AG08396 (cell line): ENCODE measurements at regions not wholly inside any gene's neighbourhood (a gene's known extent, or its start where the extent isn't known, plus 50 kb on each side); places are given as distances from the start of the nearest gene placed in this dataset.
A peak's percentile ranks its signal among the peaks of the same experiment; 100 is the strongest.
"Not testable (repeated sequence)": the region's sequence is repeated elsewhere in the genome, so short reads cannot be mapped to it uniquely, and the experiment has no call there.

ENCODE experiments used
- DNase-seq: peaks from one replicate; pipeline ENCODE4 v3.0.0; 2012; ENCODE audit warnings: low spot score, mixed read lengths

DNA sequence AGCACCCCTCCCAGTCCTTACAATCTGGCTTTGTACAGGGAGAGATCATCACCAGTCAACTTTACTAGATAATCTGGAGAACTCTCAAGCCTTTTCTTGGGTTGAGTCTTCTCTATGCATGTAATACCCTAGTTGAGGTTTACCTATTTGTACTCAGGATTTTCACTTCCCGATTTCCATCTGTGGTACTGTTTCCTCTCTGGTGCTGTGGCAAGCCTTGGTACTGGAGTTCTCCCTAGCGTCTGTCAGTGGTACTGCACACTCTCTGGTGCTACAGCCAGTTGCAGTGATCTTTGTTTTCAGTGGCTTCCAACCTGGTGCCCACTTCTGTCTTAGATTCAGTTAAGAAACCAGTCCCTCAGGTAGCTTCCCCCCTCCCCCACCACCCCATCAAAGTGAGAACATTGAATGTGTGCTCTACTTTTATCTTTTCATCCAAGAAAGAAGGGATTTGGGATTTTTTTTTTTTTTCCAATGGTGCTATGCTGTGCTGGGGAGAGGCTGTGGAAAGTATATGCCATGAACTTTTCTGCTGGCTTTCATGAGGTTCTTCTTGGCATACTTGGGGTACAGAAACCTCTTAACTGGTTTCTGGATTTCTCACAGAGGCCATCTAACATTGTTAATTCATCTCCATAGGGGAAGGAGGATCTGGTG lies 69.4 kb upstream of the EVL start:
- peak; percentile 62 for DNase-seq

DNA sequence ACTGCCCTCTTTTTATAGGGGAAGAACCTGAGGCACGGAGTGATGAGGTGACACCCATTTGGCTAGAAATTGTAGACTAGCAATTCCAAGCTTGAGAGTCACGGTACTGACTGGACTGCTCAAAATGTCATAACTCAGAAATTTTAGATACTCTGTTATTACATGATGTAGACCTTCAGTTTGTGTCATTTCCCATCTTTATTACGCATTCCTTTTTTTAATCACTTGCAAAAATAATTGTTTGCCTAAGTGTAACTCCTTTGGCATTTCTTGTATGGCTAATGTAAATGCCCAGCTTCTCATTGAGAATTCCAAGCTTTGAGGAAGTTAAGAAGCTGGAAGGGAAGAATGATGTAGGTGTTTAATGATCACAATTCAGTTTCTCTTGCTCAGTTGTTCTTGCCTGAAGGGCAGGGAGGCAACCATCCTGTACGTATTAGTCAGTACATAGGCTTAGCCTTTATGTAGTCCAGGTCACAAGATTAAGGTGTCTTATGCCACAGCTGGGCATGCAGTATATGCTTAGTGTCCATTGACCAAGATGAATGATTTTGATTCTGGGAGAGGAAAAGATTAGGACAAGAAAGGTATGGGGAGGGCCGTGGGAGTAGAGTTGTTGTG lies 68.2 kb upstream of the EVL start:
- no peak for DNase-seq

DNA sequence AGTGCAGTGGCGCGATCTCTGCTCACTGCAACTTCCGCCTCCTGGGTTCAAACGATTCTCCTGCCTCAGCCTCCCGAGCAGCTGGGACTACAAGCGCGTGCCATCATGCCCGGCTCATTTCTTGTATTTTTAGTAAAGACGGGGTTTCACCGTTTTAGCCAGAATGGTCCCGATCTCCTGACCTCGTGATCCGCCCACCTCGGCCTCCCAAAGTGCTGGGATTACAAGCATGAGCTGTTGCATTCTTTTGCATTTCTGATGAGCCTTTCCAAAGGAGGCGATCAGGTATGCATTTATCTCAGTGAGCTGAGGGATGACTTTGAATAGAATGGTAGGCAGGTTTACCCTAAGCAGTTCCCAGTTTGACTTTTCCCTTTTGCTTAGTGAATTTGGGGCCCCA lies 64.8 kb upstream of the EVL start:
- DNase-seq = not testable (repeated sequence)

DNA sequence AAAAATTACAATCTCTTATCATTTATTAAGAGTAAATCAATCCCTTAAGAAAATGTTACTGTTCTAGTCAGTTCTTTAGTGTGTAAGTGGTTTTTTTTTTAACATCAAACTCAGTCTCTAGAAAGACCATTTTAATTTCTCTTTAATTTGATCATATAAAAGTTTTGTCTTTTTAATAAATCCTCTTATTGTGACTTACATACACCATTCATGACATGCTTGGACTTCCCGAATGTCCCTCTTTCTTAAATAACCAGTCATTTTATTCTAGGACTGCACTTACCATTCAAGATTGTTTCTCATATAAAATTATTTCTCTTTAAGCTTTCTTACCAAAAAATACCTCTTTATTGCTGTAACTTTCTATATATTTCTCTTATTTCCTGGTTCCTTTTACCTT lies 60.8 kb upstream of the EVL start:
- no peak for DNase-seq

DNA sequence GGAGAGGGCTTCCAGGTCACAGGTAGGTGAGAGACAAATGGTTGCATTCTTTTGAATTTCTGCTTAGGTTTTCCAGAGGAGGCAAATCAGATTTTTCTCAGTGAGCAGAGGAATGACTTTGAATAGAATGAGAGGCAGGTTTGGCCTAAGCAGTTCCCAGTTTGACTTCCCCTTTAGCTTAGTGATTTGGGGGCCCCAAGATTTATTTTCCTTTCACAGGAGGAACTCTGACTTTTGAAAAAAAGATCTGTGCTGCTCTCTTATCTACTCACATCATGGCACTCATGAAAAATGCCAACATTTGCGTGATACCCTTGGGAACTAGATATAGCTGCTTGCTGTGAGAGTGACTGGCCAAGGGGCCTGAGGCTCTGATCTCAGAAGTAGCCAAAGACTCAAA lies 58.0 kb upstream of the EVL start:
- DNase-seq = no peak

DNA sequence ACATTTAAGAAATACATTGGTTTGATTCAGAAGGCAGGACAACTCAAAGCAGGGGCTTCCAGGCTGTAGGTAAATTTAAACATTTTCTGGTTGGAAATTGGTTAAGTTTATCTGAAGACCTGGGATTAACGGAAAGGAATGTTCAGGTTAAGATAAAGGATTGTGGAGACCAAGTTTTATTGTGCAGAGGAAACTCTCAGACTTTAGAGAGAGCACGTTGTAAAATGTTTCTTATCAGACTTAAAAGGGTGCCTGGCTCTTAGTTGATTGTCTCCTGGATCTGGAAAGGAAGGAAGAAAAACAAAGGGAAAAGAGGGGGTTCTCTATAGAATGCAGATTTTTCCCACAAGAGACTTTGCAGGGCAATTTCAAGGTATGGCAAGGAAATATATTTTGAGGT lies 55.4 kb upstream of the EVL start:
- not testable (repeated sequence) for DNase-seq

DNA sequence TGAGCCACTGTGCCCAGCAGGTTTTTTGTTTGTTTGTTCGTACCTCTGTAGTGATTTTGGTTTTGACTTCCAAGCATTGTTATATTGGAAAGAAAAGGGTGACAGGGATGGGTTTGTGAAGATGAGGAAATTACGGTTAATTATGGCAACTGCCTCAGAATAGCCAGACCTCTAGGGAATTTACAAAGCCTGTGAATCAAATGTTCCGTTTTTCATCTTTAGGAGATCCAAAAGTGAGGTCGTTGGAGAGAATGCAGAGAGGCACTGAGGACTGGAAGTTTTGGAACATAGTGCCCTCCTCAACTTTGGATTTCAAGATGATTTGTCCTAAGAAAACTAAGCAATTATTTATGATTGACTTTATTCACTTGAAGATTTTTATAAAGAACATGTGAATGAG lies 54.5 kb upstream of the EVL start:
- DNase-seq = no peak

DNA sequence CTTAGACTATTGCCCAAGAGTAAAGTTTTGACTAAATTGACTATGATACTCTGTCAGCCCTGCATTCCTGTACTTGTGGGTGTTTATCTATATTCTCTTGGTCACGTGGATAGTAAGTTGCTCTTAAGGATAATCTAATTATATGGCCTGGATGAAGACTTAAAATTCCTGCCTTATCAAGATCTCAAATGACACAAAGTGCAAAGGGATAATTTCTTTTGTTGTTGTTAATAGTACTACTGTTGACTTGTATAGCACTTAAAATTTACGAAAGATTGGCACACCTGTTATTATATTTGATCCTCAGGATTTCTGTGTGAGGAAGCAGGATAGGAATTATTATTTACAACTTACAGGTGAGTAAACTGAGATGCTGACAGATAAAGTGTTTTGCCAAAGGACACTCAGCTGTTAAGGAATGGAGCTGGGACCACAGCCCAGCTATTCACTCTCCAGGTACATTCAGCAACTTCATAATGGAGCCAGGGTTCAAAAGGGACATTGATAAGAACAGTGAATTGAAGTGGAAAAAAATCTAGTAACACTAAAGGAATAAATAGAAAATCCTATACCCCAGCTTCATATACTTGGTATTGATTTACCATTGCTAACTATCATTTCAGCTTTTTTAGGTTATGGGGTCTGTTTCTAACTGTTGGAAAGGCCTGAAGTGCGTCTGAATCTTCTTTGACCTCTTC lies 53.4 kb upstream of the EVL start:
- no peak for DNase-seq

DNA sequence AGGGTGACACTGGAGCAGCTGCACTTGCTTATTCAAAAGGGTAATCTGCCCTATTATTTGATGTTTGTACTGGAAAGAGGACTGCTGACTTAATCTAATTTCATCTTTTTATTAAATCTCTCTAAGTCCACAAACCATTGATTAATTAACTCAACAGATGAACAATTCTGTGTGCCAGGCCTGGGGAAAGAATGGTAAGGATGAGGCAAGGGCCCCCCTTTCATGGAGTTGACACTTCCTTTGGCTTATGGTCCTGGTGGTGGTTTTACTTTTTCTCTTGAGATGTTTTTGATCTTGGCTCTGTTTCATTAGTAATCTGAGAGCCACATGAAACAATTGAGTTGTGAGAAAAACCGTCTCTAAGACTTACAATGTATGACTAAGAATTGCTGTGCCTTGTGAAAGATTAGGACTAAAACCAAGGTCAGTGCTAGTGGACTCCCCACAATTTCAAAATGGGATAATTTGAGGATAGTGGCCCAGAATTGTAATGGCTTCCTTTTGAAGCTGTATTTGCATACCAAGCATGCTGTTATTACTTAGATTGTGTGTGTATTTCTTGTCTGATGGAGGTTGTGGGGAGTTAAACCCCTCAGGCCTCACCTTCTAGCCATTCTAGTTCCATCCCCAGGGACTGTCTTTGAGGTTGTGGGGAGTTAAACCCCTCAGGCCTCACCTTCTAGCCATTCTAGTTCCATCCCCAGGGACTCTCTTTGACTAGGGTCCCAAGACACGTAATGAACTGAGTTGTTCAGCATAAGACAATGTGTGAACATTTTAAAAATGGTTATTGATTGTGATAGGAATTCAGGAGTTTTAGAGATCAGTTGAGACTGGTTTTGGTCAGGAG lies 52.5 kb upstream of the EVL start:
- peak; percentile 24 for DNase-seq

DNA sequence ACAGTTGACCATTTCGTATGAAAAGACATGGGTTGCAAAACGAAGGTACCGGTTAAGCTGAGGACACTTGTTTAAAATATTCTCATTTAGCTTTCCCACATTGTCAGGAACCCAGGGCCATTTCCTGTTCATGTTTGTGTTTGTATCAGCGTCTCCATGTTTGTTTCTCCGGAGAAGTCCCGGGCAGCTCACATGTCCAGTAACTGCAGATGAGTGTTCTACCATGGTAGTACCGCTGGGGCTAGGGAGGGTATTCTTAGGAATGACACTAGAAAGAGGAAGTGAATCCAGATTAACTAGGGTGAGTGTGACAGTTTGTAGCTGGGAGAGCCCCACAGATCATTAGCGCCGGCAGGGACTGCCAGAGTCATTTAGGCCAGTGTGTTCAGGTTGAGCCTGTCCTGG lies 50.0 kb upstream of the EVL start:
- no peak for DNase-seq
